GM21529 (cell line): ENCODE measurements at regions not wholly inside any gene's neighbourhood (a gene's known extent, or its start where the extent isn't known, plus 50 kb on each side); places are given as distances from the start of the nearest gene placed in this dataset.
"Not testable (repeated sequence)": the region's sequence is repeated elsewhere in the genome, so short reads cannot be mapped to it uniquely, and the experiment has no call there.

Source experiments
- ATAC-seq: cut with Tn5 transposase; IDR thresholded peaks from one replicate; pipeline ENCODE4 v1.9.1; 2021; ENCODE audit not compliant: unreplicated experiment

- ATAC-seq, result no peak
Measured at GRCh38 chr13:71382285-71382684, 484.7 kb downstream of the DACH1 start.

GRCh38 chr13:71380191-71380590 is 486.8 kb downstream of the DACH1 start:
- ATAC-seq, result no peak

GRCh38 chr13:71378961-71379905 is 487.8 kb downstream of the DACH1 start:
- ATAC-seq, result no peak

- ATAC-seq, result no peak
Measured at GRCh38 chr13:71374471-71375049, 492.4 kb downstream of the DACH1 start.

GRCh38 chr13:71368336-71368735 is 498.7 kb downstream of the DACH1 start:
- ATAC-seq, result no peak

GRCh38 chr13:71360041-71360440 is 507.0 kb downstream of the DACH1 start:
- no peak for ATAC-seq

GRCh38 chr13:71359641-71360040 is 507.4 kb downstream of the DACH1 start:
- ATAC-seq, result no peak

- ATAC-seq, result no peak
Measured at GRCh38 chr13:71358218-71358617, 508.8 kb downstream of the DACH1 start.

- no peak for ATAC-seq
Measured at GRCh38 chr13:71355010-71355409, 512.0 kb downstream of the DACH1 start.

- ATAC-seq, result no peak
Measured at GRCh38 chr13:71350886-71351285, 516.1 kb downstream of the DACH1 start.

GRCh38 chr13:71345856-71346255 is 521.1 kb downstream of the DACH1 start:
- not testable (repeated sequence) for ATAC-seq

- ATAC-seq, result no peak
Measured at GRCh38 chr13:71339736-71340135, 527.3 kb downstream of the DACH1 start.

- no peak for ATAC-seq
Measured at GRCh38 chr13:71339005-71339404, 528.0 kb downstream of the DACH1 start.

GRCh38 chr13:71338070-71338469 is 528.9 kb downstream of the DACH1 start:
- no peak for ATAC-seq

- ATAC-seq, result no peak
Measured at GRCh38 chr13:71327266-71327665, 539.7 kb downstream of the DACH1 start.

- ATAC-seq, result no peak
Measured at GRCh38 chr13:71325556-71325955, 541.4 kb downstream of the DACH1 start.

GRCh38 chr13:71323266-71323665 is 543.7 kb downstream of the DACH1 start:
- ATAC-seq, result no peak

- no peak for ATAC-seq
Measured at GRCh38 chr13:71320452-71320851, 546.6 kb downstream of the DACH1 start.

GRCh38 chr13:71316792-71317363 is 550.1 kb downstream of the DACH1 start:
- ATAC-seq, result no peak

GRCh38 chr13:71312923-71313322 is 554.1 kb downstream of the DACH1 start:
- ATAC-seq, result no peak

- ATAC-seq, result no peak
Measured at GRCh38 chr13:71309905-71310304, 557.1 kb downstream of the DACH1 start.

- no peak for ATAC-seq
Measured at GRCh38 chr13:71306821-71307220, 560.2 kb downstream of the DACH1 start.
